ENCODE measurements at regions not wholly inside any gene's neighbourhood (a gene's known extent, or its start where the extent isn't known, plus 50 kb on each side); places are given as distances from the start of the nearest gene placed in this dataset.

DNA sequence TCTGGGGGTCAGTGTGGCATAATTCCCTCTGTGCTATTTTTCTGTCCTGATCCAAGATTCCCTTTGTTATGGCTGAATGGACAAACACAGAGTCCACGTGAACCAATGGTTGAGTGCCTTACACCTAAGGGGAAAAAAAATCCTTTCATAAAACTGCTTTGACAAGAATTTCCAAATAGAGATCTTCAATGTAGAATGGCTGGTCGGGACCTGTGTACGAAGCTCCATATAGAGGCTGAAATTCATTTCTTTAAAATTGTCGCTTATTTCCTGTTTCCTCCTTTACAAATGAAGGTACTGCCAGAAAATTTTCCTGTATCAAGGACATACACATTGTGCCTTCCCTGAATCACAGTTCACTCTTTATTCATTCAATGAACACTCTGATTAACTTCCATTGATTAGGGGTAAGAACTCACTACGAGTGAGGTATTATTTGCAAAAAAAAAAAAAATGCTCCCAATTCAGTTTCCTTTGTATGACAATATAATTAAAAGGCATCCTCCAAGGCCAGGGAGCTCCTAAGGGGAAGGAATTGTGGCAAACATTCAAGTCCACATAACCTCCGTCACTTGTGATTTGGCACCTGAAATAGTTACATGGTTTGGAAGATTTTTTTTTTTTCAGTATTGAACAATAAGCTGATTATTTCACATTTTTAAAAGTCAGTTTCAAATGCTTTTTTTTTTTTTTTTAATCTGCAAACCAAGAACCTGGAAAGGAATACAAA, 293.8 kb downstream of the MEX3B start:
- ATAC-seq (ENCODE audit: insufficient read depth, low read depth): no peak
- no peak for DNase-seq
- Histone ChIP-seq H3K4me1 (ENCODE audit: insufficient read depth, low read length) (no peaks in the 10 kb centered on the region), H3K4me2 (ENCODE audit: insufficient read depth, low read length) (no peak overlapping the region), H2AFZ (ENCODE audit: low read depth, low read length) (no peak overlapping the region), H4K20me1 (ENCODE audit: insufficient read depth, low read length) (no peaks in the 10 kb centered on the region), H3K36me3 (ENCODE audit: insufficient read depth, low read length) (no peaks in the 10 kb centered on the region), H3K79me2 (ENCODE audit: insufficient read depth, low read length) (no peaks in the 10 kb centered on the region), H3K9me3 (ENCODE audit: insufficient read depth, low read length, severe bottlenecking) (no peaks in the 10 kb centered on the region), H3K27me3 (ENCODE audit: insufficient read depth, low read length, poor library complexity) (no peaks in the 10 kb centered on the region), H3K9ac (ENCODE audit: low read depth, low read length) (no peak overlapping the region), H3K4me3 (ENCODE audit: low read depth in 1 of 2, low read length in 2 of 2) (no peak overlapping the region), H3K27ac (ENCODE audit: low read length) (no peak overlapping the region)
- TF ChIP-seq, protein P1, sequence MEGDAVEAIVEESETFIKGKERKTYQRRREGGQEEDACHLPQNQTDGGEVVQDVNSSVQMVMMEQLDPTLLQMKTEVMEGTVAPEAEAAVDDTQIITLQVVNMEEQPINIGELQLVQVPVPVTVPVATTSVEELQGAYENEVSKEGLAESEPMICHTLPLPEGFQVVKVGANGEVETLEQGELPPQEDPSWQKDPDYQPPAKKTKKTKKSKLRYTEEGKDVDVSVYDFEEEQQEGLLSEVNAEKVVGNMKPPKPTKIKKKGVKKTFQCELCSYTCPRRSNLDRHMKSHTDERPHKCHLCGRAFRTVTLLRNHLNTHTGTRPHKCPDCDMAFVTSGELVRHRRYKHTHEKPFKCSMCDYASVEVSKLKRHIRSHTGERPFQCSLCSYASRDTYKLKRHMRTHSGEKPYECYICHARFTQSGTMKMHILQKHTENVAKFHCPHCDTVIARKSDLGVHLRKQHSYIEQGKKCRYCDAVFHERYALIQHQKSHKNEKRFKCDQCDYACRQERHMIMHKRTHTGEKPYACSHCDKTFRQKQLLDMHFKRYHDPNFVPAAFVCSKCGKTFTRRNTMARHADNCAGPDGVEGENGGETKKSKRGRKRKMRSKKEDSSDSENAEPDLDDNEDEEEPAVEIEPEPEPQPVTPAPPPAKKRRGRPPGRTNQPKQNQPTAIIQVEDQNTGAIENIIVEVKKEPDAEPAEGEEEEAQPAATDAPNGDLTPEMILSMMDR (IDR thresholded peaks at IDR 0.05; ENCODE audit: borderline replicate concordance, extremely low read depth, low read length, poor library complexity, severe bottlenecking): no peak
- TF ChIP-seq EZH2 (IDR thresholded peaks at IDR 0.05; ENCODE audit: borderline replicate concordance, low read depth, low read length, severe bottlenecking): no peak

- no peaks in the 10 kb centered on the region for H3K27me3 ChIP-seq (ENCODE audit: insufficient read depth, low read length, poor library complexity)
- H3K79me2 ChIP-seq (ENCODE audit: insufficient read depth, low read length): no peaks in the 10 kb centered on the region
- no peaks in the 10 kb centered on the region for H3K4me1 ChIP-seq (ENCODE audit: insufficient read depth, low read length)
- no peaks in the 10 kb centered on the region for H3K9me3 ChIP-seq (ENCODE audit: insufficient read depth, low read length, severe bottlenecking)
- DNase-seq: no peak
- H3K36me3 ChIP-seq (ENCODE audit: insufficient read depth, low read length): no peaks in the 10 kb centered on the region
- no peak overlapping the region for H3K9ac ChIP-seq (ENCODE audit: low read depth, low read length)
- H3K27ac ChIP-seq (ENCODE audit: low read length): no peak overlapping the region
- no peaks in the 10 kb centered on the region for H4K20me1 ChIP-seq (ENCODE audit: insufficient read depth, low read length)
- ATAC-seq (ENCODE audit: insufficient read depth, low read depth): no peak
- no peak overlapping the region for H3K4me2 ChIP-seq (ENCODE audit: insufficient read depth, low read length)
- no peak overlapping the region for H3K4me3 ChIP-seq (ENCODE audit: low read depth in 1 of 2, low read length in 2 of 2)
- TF ChIP-seq, protein P1 (IDR thresholded peaks at IDR 0.05; ENCODE audit: borderline replicate concordance, extremely low read depth, low read length, poor library complexity, severe bottlenecking): no peak
- no peak for TF ChIP-seq EZH2 (IDR thresholded peaks at IDR 0.05; ENCODE audit: borderline replicate concordance, low read depth, low read length, severe bottlenecking)
- no peak overlapping the region for H2AFZ ChIP-seq (ENCODE audit: low read depth, low read length)
These were observed 294.6 kb downstream of the MEX3B start for GRCh38 chr15:81751256-81751655.

DNA sequence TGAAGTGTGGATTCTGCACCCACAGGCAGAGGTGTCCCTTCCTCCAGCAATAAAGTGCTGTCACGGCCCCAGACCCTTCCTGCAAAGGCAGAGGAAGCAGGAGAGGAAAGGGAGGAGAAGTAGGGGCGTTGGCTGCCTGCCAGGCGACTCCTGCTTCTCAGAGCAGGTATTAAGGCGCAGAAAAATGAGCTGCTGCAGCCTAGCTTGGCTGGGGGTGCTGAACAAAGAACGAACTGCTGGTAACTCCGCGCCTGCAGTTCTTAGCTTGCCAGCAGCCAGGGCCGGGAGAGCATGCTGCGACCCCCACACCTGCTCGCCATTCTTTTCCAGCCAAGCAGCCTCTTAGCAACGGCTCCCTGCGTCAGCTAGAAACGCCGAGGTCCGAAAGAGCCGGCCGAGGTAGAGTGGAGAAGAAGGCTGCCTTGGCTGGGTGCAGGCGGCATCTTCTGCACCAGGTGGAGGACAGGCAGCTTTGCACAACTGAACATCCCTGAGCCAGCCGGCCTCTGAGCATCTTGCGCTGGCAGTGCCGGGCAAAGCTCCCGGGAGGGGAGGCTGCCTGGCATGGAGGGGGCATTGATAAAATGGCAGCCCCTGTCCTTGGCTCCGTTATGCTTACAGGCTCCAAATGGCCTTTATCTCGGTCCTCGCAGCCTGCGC, 296.0 kb downstream of the MEX3B start:
- Histone ChIP-seq H3K9ac (ENCODE audit: low read depth, low read length) (no peak overlapping the region), H3K36me3 (ENCODE audit: insufficient read depth, low read length) (no peaks in the 10 kb centered on the region), H3K79me2 (ENCODE audit: insufficient read depth, low read length) (no peaks in the 10 kb centered on the region), H3K4me3 (ENCODE audit: low read depth in 1 of 2, low read length in 2 of 2) (no peak overlapping the region), H4K20me1 (ENCODE audit: insufficient read depth, low read length) (no peaks in the 10 kb centered on the region), H3K27me3 (ENCODE audit: insufficient read depth, low read length, poor library complexity) (no peaks in the 10 kb centered on the region), H3K9me3 (ENCODE audit: insufficient read depth, low read length, severe bottlenecking) (no peaks in the 10 kb centered on the region), H3K4me1 (ENCODE audit: insufficient read depth, low read length) (no peaks in the 10 kb centered on the region), H2AFZ (ENCODE audit: low read depth, low read length) (no peak overlapping the region), H3K4me2 (ENCODE audit: insufficient read depth, low read length) (no peak overlapping the region), H3K27ac (ENCODE audit: low read length) (no peak overlapping the region)
- TF ChIP-seq EZH2 (IDR thresholded peaks at IDR 0.05; ENCODE audit: borderline replicate concordance, low read depth, low read length, severe bottlenecking): no peak
- TF ChIP-seq, protein P1 (IDR thresholded peaks at IDR 0.05; ENCODE audit: borderline replicate concordance, extremely low read depth, low read length, poor library complexity, severe bottlenecking): no peak
- DNase-seq (no peak), ATAC-seq (ENCODE audit: insufficient read depth, low read depth) (no peak)

Data from DND-41 (cell line).